GM23338 (cell line): ENCODE measurements at regions not wholly inside any gene's neighbourhood (a gene's known extent, or its start where the extent isn't known, plus 50 kb on each side); places are given as distances from the start of the nearest gene placed in this dataset.

Source experiments
- ATAC-seq: fragments of 200-7000 bp; cut with Tn5 transposase; 3 replicates; pipeline ENCODE4 v1.9.1; 2020
- DNase-seq: peaks from one replicate; pipeline ENCODE4 v3.0.0-alpha.2; 2015; ENCODE audit warnings: low spot score
- H2AFZ ChIP-seq: fragments of 200-600 bp; sonication (generic); 2 replicates; pipeline ENCODE4 v1.8.0; 2016; ENCODE audit warnings: antibody characterized with exemption, mild to moderate bottlenecking, moderate library complexity
- H3F3A ChIP-seq: fragments of 200-600 bp; sonication (generic); replicated peaks from 2 replicates; pipeline ENCODE4 v1.8.0; 2017; ENCODE audit warnings: antibody characterized with exemption, mixed run types, low read depth
- H3K27ac ChIP-seq: fragments of 200-600 bp; sonication (generic); 2 replicates; pipeline ENCODE4 v1.6.1; 2016; ENCODE audit warnings: low read depth
- H3K27me3 ChIP-seq: fragments of 200-600 bp; sonication (generic); 2 replicates; pipeline ENCODE4 v1.8.0; 2016; ENCODE audit warnings: mild to moderate bottlenecking, mixed run types, moderate library complexity; ENCODE audit not compliant: insufficient read depth
- H3K36me3 ChIP-seq: fragments of 200-600 bp; sonication (generic); 2 replicates; pipeline ENCODE4 v1.8.0; 2016; ENCODE audit warnings: mild to moderate bottlenecking; ENCODE audit not compliant: insufficient read depth
- H3K4me1 ChIP-seq: fragments of 200-600 bp; sonication (generic); 2 replicates; pipeline ENCODE4 v1.8.0; 2016; ENCODE audit warnings: mild to moderate bottlenecking, moderate library complexity; ENCODE audit not compliant: insufficient read depth
- H3K4me2 ChIP-seq: fragments of 200-600 bp; sonication (generic); 2 replicates; pipeline ENCODE4 v1.7.1; 2017; ENCODE audit warnings: mixed run types
- H3K4me3 ChIP-seq: fragments of 200-600 bp; sonication (generic); 2 replicates; pipeline ENCODE4 v1.6.1; 2016; ENCODE audit warnings: mixed run types
- H3K79me2 ChIP-seq: fragments of 200-600 bp; sonication (generic); replicated peaks from 2 replicates; pipeline ENCODE4 v1.8.0; 2017; ENCODE audit warnings: mild to moderate bottlenecking; ENCODE audit not compliant: insufficient read depth
- H3K9me2 ChIP-seq: fragments of 200-600 bp; sonication (generic); 2 replicates; pipeline ENCODE4 v1.8.0; 2017; ENCODE audit not compliant: insufficient read depth
- H4K20me1 ChIP-seq: fragments of 200-600 bp; sonication (generic); replicated peaks from 2 replicates; pipeline ENCODE4 v1.8.0; 2017; ENCODE audit warnings: mild to moderate bottlenecking; ENCODE audit not compliant: insufficient read depth
- H3K27ac Mint-ChIP-seq: 2 replicates; pipeline ENCODE4 v1.8.0; 2020; ENCODE audit warnings: inconsistent platforms, mild to moderate bottlenecking, moderate library complexity, mixed read lengths
- H3K27me3 Mint-ChIP-seq: 3 replicates; pipeline ENCODE4 v1.8.0; 2022; ENCODE audit warnings: low read depth, mild to moderate bottlenecking, moderate library complexity, mixed read lengths, inconsistent platforms; ENCODE audit not compliant: insufficient read depth, poor library complexity
- H3K36me3 Mint-ChIP-seq: 3 replicates; pipeline ENCODE4 v1.8.0; 2021; ENCODE audit warnings: low read depth, mild to moderate bottlenecking, inconsistent platforms, moderate library complexity, mixed read lengths
- H3K4me1 Mint-ChIP-seq: 3 replicates; pipeline ENCODE4 v1.8.0; 2020; ENCODE audit warnings: mild to moderate bottlenecking, inconsistent platforms, mixed read lengths
- H3K4me3 Mint-ChIP-seq: 3 replicates; pipeline ENCODE4 v1.8.0; 2021; ENCODE audit warnings: moderate library complexity, mild to moderate bottlenecking, inconsistent platforms, mixed read lengths
- H3K9me3 Mint-ChIP-seq: 3 replicates; pipeline ENCODE4 v1.8.0; 2020; ENCODE audit warnings: moderate library complexity, mild to moderate bottlenecking, inconsistent platforms, mixed read lengths
- CREB1 ChIP-seq: fragments of 250-450 bp; sonication (Bioruptor Pico); IDR thresholded peaks from 2 replicates; pipeline ENCODE4 v1.5.0; 2020; ENCODE audit warnings: low read depth, mild to moderate bottlenecking, moderate library complexity
- EZH2 ChIP-seq: fragments of 200-600 bp; sonication (generic); IDR thresholded peaks from one replicate; pipeline ENCODE4 v1.8.0; 2017; ENCODE audit warnings: antibody characterized with exemption, mild to moderate bottlenecking, low read depth; ENCODE audit not compliant: unreplicated experiment
- EZH2phosphoT487 ChIP-seq: fragments of 200-600 bp; sonication (generic); IDR thresholded peaks from one replicate; pipeline ENCODE4 v1.8.1; 2018; ENCODE audit warnings: antibody characterized with exemption; ENCODE audit not compliant: unreplicated experiment
- JUNB ChIP-seq: IDR thresholded peaks from one replicate; pipeline ENCODE4 v1.6.1; 2016; ENCODE audit warnings: antibody characterized with exemption; ENCODE audit not compliant: unreplicated experiment
- NANOG ChIP-seq: IDR thresholded peaks from 2 replicates; pipeline ENCODE4 v1.6.1; 2016; ENCODE audit warnings: antibody characterized with exemption, borderline replicate concordance
- POLR2AphosphoS5 ChIP-seq: IDR thresholded peaks from 2 replicates; pipeline ENCODE4 v1.6.1; 2016; ENCODE audit warnings: antibody characterized with exemption, low read depth
- REST ChIP-seq: IDR thresholded peaks from one replicate; pipeline ENCODE4 v1.6.1; 2018; ENCODE audit warnings: antibody characterized with exemption; ENCODE audit not compliant: unreplicated experiment
- STAT1 ChIP-seq: IDR thresholded peaks from one replicate; pipeline ENCODE4 v1.6.1; 2016; ENCODE audit warnings: antibody characterized with exemption; ENCODE audit not compliant: unreplicated experiment
- ZNF114 ChIP-seq: fragments of 250-450 bp; sonication (Bioruptor Pico); IDR thresholded peaks from 2 replicates; pipeline ENCODE4 v1.5.0; 2020; ENCODE audit warnings: mild to moderate bottlenecking, moderate library complexity
- ZNF331 ChIP-seq: fragments of 250-450 bp; sonication (Bioruptor Pico); IDR thresholded peaks from 2 replicates; pipeline ENCODE4 v1.5.0; 2020; ENCODE audit warnings: low read depth, mild to moderate bottlenecking, moderate library complexity
- TF ChIP-seq, protein P1 (sequence below): fragments of 250-450 bp; sonication (Bioruptor Pico); IDR thresholded peaks from 2 replicates; pipeline ENCODE4 v1.5.0; 2020; ENCODE audit warnings: mild to moderate bottlenecking, moderate library complexity
- TF ChIP-seq, protein P2 (sequence below), 2 experiments: fragments of 200-600 bp in 1 of 2; sonication (generic) in 1 of 2; conservative IDR thresholded peaks; 2 replicates each; pipeline versions ENCODE4 v1.5.1 to v1.6.1; 2016 to 2017; ENCODE audit warnings: antibody characterized with exemption in 2 of 2, low read depth in 2 of 2, mild to moderate bottlenecking in 2 of 2, moderate library complexity in 1 of 2
- TF ChIP-seq, protein P3 (sequence below): IDR thresholded peaks from 2 replicates; pipeline ENCODE4 v1.6.1; 2016; ENCODE audit warnings: antibody characterized with exemption

GRCh38 chr21:14830307-14830706, 234.5 kb downstream of the NRIP1 start:
- Histone ChIP-seq H4K20me1 (no peaks in the 10 kb centered on the region), H3K36me3 (no peaks in the 10 kb centered on the region), H3K4me2 (no peak overlapping the region), H3F3A (no peaks in the 10 kb centered on the region), H3K79me2 (no peaks in the 10 kb centered on the region), H3K27me3 (no peaks in the 10 kb centered on the region), H3K4me1 (no peaks in the 10 kb centered on the region), H3K4me3 (no peak overlapping the region), H2AFZ (no peak overlapping the region), H3K27ac (no peak overlapping the region), H3K9me2 (0 out of 2 replicates have a peak, but pooled peaks cover 3% of the 10 kb centered on the region)
- no peaks in the 10 kb centered on the region for H3K27me3 Mint-ChIP-seq
- no peaks in the 10 kb centered on the region for H3K9me3 Mint-ChIP-seq
- no peaks in the 10 kb centered on the region for H3K36me3 Mint-ChIP-seq
- TF ChIP-seq, protein P1, sequence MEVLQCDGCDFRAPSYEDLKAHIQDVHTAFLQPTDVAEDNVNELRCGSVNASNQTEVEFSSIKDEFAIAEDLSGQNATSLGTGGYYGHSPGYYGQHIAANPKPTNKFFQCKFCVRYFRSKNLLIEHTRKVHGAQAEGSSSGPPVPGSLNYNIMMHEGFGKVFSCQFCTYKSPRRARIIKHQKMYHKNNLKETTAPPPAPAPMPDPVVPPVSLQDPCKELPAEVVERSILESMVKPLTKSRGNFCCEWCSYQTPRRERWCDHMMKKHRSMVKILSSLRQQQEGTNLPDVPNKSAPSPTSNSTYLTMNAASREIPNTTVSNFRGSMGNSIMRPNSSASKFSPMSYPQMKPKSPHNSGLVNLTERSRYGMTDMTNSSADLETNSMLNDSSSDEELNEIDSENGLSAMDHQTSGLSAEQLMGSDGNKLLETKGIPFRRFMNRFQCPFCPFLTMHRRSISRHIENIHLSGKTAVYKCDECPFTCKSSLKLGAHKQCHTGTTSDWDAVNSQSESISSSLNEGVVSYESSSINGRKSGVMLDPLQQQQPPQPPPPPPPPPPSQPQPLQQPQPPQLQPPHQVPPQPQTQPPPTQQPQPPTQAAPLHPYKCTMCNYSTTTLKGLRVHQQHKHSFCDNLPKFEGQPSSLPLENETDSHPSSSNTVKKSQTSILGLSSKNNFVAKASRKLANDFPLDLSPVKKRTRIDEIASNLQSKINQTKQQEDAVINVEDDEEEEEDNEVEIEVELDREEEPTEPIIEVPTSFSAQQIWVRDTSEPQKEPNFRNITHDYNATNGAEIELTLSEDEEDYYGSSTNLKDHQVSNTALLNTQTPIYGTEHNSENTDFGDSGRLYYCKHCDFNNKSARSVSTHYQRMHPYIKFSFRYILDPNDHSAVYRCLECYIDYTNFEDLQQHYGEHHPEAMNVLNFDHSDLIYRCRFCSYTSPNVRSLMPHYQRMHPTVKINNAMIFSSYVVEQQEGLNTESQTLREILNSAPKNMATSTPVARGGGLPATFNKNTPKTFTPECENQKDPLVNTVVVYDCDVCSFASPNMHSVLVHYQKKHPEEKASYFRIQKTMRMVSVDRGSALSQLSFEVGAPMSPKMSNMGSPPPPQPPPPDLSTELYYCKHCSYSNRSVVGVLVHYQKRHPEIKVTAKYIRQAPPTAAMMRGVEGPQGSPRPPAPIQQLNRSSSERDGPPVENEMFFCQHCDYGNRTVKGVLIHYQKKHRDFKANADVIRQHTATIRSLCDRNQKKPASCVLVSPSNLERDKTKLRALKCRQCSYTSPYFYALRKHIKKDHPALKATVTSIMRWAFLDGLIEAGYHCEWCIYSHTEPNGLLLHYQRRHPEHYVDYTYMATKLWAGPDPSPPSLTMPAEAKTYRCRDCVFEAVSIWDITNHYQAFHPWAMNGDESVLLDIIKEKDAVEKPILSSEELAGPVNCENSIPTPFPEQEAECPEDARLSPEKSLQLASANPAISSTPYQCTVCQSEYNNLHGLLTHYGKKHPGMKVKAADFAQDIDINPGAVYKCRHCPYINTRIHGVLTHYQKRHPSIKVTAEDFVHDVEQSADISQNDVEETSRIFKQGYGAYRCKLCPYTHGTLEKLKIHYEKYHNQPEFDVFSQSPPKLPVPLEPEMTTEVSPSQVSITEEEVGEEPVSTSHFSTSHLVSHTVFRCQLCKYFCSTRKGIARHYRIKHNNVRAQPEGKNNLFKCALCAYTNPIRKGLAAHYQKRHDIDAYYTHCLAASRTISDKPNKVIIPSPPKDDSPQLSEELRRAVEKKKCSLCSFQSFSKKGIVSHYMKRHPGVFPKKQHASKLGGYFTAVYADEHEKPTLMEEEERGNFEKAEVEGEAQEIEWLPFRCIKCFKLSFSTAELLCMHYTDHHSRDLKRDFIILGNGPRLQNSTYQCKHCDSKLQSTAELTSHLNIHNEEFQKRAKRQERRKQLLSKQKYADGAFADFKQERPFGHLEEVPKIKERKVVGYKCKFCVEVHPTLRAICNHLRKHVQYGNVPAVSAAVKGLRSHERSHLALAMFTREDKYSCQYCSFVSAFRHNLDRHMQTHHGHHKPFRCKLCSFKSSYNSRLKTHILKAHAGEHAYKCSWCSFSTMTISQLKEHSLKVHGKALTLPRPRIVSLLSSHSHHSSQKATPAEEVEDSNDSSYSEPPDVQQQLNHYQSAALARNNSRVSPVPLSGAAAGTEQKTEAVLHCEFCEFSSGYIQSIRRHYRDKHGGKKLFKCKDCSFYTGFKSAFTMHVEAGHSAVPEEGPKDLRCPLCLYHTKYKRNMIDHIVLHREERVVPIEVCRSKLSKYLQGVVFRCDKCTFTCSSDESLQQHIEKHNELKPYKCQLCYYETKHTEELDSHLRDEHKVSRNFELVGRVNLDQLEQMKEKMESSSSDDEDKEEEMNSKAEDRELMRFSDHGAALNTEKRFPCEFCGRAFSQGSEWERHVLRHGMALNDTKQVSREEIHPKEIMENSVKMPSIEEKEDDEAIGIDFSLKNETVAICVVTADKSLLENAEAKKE (CRISPR knock-in tag) = no peak
- TF ChIP-seq EZH2phosphoT487 (no peak), STAT1 (no peak), EZH2 (no peak), REST (no peak), CREB1 (no peak), JUNB (no peak), POLR2AphosphoS5 (no peak), NANOG (no peak), ZNF331 (no peak), ZNF114 (no peak)
- TF ChIP-seq, protein P2, sequence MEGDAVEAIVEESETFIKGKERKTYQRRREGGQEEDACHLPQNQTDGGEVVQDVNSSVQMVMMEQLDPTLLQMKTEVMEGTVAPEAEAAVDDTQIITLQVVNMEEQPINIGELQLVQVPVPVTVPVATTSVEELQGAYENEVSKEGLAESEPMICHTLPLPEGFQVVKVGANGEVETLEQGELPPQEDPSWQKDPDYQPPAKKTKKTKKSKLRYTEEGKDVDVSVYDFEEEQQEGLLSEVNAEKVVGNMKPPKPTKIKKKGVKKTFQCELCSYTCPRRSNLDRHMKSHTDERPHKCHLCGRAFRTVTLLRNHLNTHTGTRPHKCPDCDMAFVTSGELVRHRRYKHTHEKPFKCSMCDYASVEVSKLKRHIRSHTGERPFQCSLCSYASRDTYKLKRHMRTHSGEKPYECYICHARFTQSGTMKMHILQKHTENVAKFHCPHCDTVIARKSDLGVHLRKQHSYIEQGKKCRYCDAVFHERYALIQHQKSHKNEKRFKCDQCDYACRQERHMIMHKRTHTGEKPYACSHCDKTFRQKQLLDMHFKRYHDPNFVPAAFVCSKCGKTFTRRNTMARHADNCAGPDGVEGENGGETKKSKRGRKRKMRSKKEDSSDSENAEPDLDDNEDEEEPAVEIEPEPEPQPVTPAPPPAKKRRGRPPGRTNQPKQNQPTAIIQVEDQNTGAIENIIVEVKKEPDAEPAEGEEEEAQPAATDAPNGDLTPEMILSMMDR (conservative IDR thresholded peaks at IDR 0.05; ENCODE audit: low read depth in 2 of 2) = no peak
- TF ChIP-seq, protein P3, sequence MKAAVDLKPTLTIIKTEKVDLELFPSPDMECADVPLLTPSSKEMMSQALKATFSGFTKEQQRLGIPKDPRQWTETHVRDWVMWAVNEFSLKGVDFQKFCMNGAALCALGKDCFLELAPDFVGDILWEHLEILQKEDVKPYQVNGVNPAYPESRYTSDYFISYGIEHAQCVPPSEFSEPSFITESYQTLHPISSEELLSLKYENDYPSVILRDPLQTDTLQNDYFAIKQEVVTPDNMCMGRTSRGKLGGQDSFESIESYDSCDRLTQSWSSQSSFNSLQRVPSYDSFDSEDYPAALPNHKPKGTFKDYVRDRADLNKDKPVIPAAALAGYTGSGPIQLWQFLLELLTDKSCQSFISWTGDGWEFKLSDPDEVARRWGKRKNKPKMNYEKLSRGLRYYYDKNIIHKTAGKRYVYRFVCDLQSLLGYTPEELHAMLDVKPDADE = no peak
- no peak for DNase-seq
- H3K4me3 Mint-ChIP-seq = no peak overlapping the region
- H3K4me1 Mint-ChIP-seq = no peaks in the 10 kb centered on the region
- no peak for ATAC-seq
- no peak overlapping the region for H3K27ac Mint-ChIP-seq
